Gastrocnemius medialis (tissue), 4 donors: ENCODE measurements at regions not wholly inside any gene's neighbourhood (a gene's known extent, or its start where the extent isn't known, plus 50 kb on each side); places are given as distances from the start of the nearest gene placed in this dataset.

Source experiments
- POLR2A ChIP-seq, 2 donors: fragments of 450-650 bp; IDR thresholded peaks; one replicate each; pipeline ENCODE4 v1.6.1; 2017; ENCODE audit warnings: antibody characterized with exemption in 2 of 2, mild to moderate bottlenecking in 2 of 2, moderate library complexity in 2 of 2
- TF ChIP-seq, protein P1 (sequence below), 5 experiments: fragments of 450-650 bp in 3 of 5; fragments of 200-600 bp in 2 of 5; sonication (generic) in 2 of 5; IDR thresholded peaks in 4 of 5; conservative IDR thresholded peaks in 1 of 5; 1 replicate in 4 of 5; 2 replicates in 1 of 5; pipeline ENCODE4 v1.5.1; 2016 to 2019; ENCODE audit warnings: antibody characterized with exemption in 5 of 5, mild to moderate bottlenecking in 3 of 5, moderate library complexity in 3 of 5

DNA sequence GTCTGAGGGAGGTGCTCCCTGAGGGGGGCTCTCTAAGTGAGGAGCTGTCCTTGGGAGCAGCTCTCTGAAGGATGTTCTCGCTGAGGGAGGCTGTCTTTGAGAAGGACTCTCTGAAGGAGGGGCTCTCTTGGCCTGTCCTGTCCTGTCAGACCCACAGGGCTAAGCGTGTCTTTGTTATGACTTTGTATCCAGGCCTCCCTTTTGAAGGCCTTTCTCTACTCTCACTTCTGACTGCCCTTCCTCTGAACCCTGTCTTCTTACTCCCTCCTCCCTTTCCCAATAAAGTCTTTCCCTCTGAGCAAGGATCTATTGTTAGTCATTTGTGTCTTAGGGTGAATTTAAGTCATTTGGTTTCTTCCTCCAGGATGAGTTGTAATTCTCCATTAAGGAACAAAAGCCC, 330.1 kb upstream of the PLET1 start:
- TF ChIP-seq, protein P1, sequence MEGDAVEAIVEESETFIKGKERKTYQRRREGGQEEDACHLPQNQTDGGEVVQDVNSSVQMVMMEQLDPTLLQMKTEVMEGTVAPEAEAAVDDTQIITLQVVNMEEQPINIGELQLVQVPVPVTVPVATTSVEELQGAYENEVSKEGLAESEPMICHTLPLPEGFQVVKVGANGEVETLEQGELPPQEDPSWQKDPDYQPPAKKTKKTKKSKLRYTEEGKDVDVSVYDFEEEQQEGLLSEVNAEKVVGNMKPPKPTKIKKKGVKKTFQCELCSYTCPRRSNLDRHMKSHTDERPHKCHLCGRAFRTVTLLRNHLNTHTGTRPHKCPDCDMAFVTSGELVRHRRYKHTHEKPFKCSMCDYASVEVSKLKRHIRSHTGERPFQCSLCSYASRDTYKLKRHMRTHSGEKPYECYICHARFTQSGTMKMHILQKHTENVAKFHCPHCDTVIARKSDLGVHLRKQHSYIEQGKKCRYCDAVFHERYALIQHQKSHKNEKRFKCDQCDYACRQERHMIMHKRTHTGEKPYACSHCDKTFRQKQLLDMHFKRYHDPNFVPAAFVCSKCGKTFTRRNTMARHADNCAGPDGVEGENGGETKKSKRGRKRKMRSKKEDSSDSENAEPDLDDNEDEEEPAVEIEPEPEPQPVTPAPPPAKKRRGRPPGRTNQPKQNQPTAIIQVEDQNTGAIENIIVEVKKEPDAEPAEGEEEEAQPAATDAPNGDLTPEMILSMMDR (IDR thresholded peaks at IDR 0.05 in 4 of 5, conservative IDR thresholded peaks at IDR 0.05 in 1 of 5): no peak
- TF ChIP-seq POLR2A (IDR thresholded peaks at IDR 0.05): no peak
